H9 (cell line): ENCODE measurements at regions not wholly inside any gene's neighbourhood (a gene's known extent, or its start where the extent isn't known, plus 50 kb on each side); places are given as distances from the start of the nearest gene placed in this dataset.

Source experiments
- DNase-seq: peaks from one replicate; pipeline ENCODE4 v3.0.0-alpha.2; 2017
- H2AFZ ChIP-seq: one replicate; pipeline ENCODE4 v1.6.1; 2013; ENCODE audit warnings: mild to moderate bottlenecking, low read length, control low read depth, moderate library complexity
- H2AK5ac ChIP-seq: 2 replicates; pipeline ENCODE4 v1.6.1; 2013; ENCODE audit warnings: low read length, control low read depth, mixed read lengths; ENCODE audit not compliant: insufficient read length
- H2BK120ac ChIP-seq: one replicate; pipeline ENCODE4 v1.6.1; 2013; ENCODE audit warnings: low read depth, mild to moderate bottlenecking, low read length, control low read depth, inconsistent platforms; ENCODE audit not compliant: poor library complexity, severe bottlenecking
- H2BK12ac ChIP-seq: 2 replicates; pipeline ENCODE4 v1.6.1; 2013; ENCODE audit warnings: low read length, control low read depth, mixed read lengths, low read depth; ENCODE audit not compliant: insufficient read length
- H2BK15ac ChIP-seq: 2 replicates; pipeline ENCODE4 v1.6.1; 2013; ENCODE audit warnings: low read depth, low read length, control low read depth
- H2BK20ac ChIP-seq: one replicate; pipeline ENCODE4 v1.6.1; 2013; ENCODE audit warnings: low read depth, mild to moderate bottlenecking, low read length, control low read depth, inconsistent platforms; ENCODE audit not compliant: poor library complexity, severe bottlenecking
- H2BK5ac ChIP-seq: 2 replicates; pipeline ENCODE4 v1.6.1; 2013; ENCODE audit warnings: low read length, control low read depth, mixed read lengths; ENCODE audit not compliant: insufficient read length
- H3K14ac ChIP-seq: 2 replicates; pipeline ENCODE4 v1.6.1; 2013; ENCODE audit warnings: low read length, control low read depth; ENCODE audit not compliant: insufficient read depth
- H3K18ac ChIP-seq: 2 replicates; pipeline ENCODE4 v1.6.1; 2013; ENCODE audit warnings: low read depth, mild to moderate bottlenecking, mixed read lengths, low read length, control low read depth; ENCODE audit not compliant: insufficient read length
- H3K23ac ChIP-seq: 2 replicates; pipeline ENCODE4 v1.6.1; 2013; ENCODE audit warnings: low read length, control low read depth, mixed read lengths, low read depth; ENCODE audit not compliant: insufficient read length
- H3K23me2 ChIP-seq: 2 replicates; pipeline ENCODE4 v1.6.1; 2013; ENCODE audit warnings: low read depth, mild to moderate bottlenecking, mixed read lengths, low read length, control low read depth; ENCODE audit not compliant: insufficient read length, poor library complexity, severe bottlenecking
- H3K27ac ChIP-seq: 2 replicates; pipeline ENCODE4 v1.5.1; 2013; ENCODE audit warnings: low read length, control low read depth, mixed read lengths, low read depth; ENCODE audit not compliant: insufficient read length
- H3K27me3 ChIP-seq: 2 replicates; pipeline ENCODE4 v1.6.1; 2013; ENCODE audit warnings: low read length, control low read depth, inconsistent platforms; ENCODE audit not compliant: insufficient read depth
- H3K4ac ChIP-seq: 2 replicates; pipeline ENCODE4 v1.6.1; 2013; ENCODE audit warnings: low read depth, mild to moderate bottlenecking, control low read depth, inconsistent platforms, low read length, moderate library complexity
- H3K4me1 ChIP-seq: 2 replicates; pipeline ENCODE4 v1.6.1; 2013; ENCODE audit warnings: low read length, control low read depth, inconsistent platforms; ENCODE audit not compliant: insufficient read depth
- H3K4me2 ChIP-seq: 2 replicates; pipeline ENCODE4 v1.6.1; 2013; ENCODE audit warnings: low read length, control low read depth, mixed read lengths; ENCODE audit not compliant: insufficient read length, insufficient read depth
- H3K56ac ChIP-seq: 2 replicates; pipeline ENCODE4 v1.6.1; 2013; ENCODE audit warnings: low read depth, mild to moderate bottlenecking, mixed read lengths, low read length, control low read depth; ENCODE audit not compliant: insufficient read length
- H3K79me1 ChIP-seq: 2 replicates; pipeline ENCODE4 v1.6.1; 2013; ENCODE audit warnings: low read depth, mild to moderate bottlenecking, moderate library complexity, low read length, control low read depth, inconsistent platforms; ENCODE audit not compliant: insufficient read depth, poor library complexity, severe bottlenecking
- H3K79me2 ChIP-seq: 2 replicates; pipeline ENCODE4 v1.6.1; 2013; ENCODE audit warnings: low read length, control low read depth, inconsistent platforms; ENCODE audit not compliant: insufficient read depth
- H3K9ac ChIP-seq: 2 replicates; pipeline ENCODE4 v1.6.1; 2013; ENCODE audit warnings: low read length, control low read depth, mixed read lengths; ENCODE audit not compliant: insufficient read length; ENCODE audit errors: extremely low read depth
- H3K9me3 ChIP-seq: one replicate; pipeline ENCODE4 v1.6.1; 2013; ENCODE audit warnings: low read depth, low read length, inconsistent platforms; ENCODE audit not compliant: control insufficient read depth
- H3T11ph ChIP-seq: one replicate; pipeline ENCODE4 v1.6.1; 2013; ENCODE audit warnings: mild to moderate bottlenecking, low read length, control low read depth, inconsistent platforms
- H4K20me1 ChIP-seq: one replicate; pipeline ENCODE4 v1.6.1; 2013; ENCODE audit not compliant: control insufficient read depth, insufficient read length, insufficient read depth
- H4K5ac ChIP-seq: 2 replicates; pipeline ENCODE4 v1.6.1; 2013; ENCODE audit warnings: low read depth, mild to moderate bottlenecking, mixed read lengths, low read length, control low read depth; ENCODE audit not compliant: insufficient read length
- H4K8ac ChIP-seq: replicated peaks from 2 replicates; pipeline ENCODE4 v1.6.1; 2013; ENCODE audit warnings: low read length, control low read depth, mixed read lengths, low read depth; ENCODE audit not compliant: insufficient read length
- H4K91ac ChIP-seq: 2 replicates; pipeline ENCODE4 v1.6.1; 2013; ENCODE audit warnings: low read depth, mild to moderate bottlenecking, moderate library complexity, mixed read lengths, low read length, control low read depth; ENCODE audit not compliant: insufficient read length
- H3K27ac Mint-ChIP-seq, 3 experiments: 2 replicates in 2 of 3; 3 replicates in 1 of 3; pipeline ENCODE4 v1.8.0; 2020 to 2021; ENCODE audit warnings: mixed read lengths in 3 of 3, mild to moderate bottlenecking in 1 of 3, moderate library complexity in 1 of 3
- H3K27me3 Mint-ChIP-seq: 2 replicates; pipeline ENCODE4 v1.8.0; 2021; ENCODE audit warnings: low read depth, mild to moderate bottlenecking, moderate library complexity, mixed read lengths
- H3K36me3 Mint-ChIP-seq, 3 experiments: 2 replicates in 2 of 3; 3 replicates in 1 of 3; pipeline ENCODE4 v1.8.0; 2020 to 2021; ENCODE audit warnings: low read depth in 3 of 3, mixed read lengths in 3 of 3; ENCODE audit not compliant: insufficient read depth in 1 of 3
- H3K4me1 Mint-ChIP-seq, 2 experiments: 2 replicates each; pipeline ENCODE4 v1.8.0; 2020; ENCODE audit warnings: mixed read lengths in 2 of 2
- H3K4me3 Mint-ChIP-seq, 2 experiments: 2 replicates in 1 of 2; 3 replicates in 1 of 2; pipeline ENCODE4 v1.8.0; 2020 to 2021; ENCODE audit warnings: mild to moderate bottlenecking in 2 of 2, mixed read lengths in 2 of 2, moderate library complexity in 1 of 2
- H3K9me3 Mint-ChIP-seq, 2 experiments: 2 replicates in 1 of 2; 3 replicates in 1 of 2; pipeline ENCODE4 v1.8.0; 2020; ENCODE audit warnings: mild to moderate bottlenecking in 2 of 2, mixed read lengths in 2 of 2, moderate library complexity in 1 of 2
- CTCF ChIP-seq: fragments of 200-600 bp; sonication (generic); conservative IDR thresholded peaks from 3 replicates; pipeline ENCODE4 v1.8.0; 2021; ENCODE audit warnings: antibody characterized with exemption, mild to moderate bottlenecking
- WGBS: extraction: QIAGEN DNeasy Blood & Tissue Kit; methylation state at CpG from one replicate; pipeline ENCODE4 v1.1.7; 2013; ENCODE audit warnings: missing lambda C conversion rate, low lambda C conversion rate, mixed read lengths; ENCODE audit not compliant: insufficient read length; ENCODE audit errors: extremely low coverage; 5-methylcytosine and 5-hydroxymethylcytosine counted together

- H2BK120ac ChIP-seq: no peak overlapping the region
- no peak overlapping the region for H3K18ac ChIP-seq
- no peak overlapping the region for H3K23ac ChIP-seq
- no peak overlapping the region for H3K4ac ChIP-seq
- no peaks in the 10 kb centered on the region; a peak in 1 of 7 replicates for H3K36me3 Mint-ChIP-seq
- no peak overlapping the region for H2AK5ac ChIP-seq
- no peak overlapping the region for H2AFZ ChIP-seq
- no peak overlapping the region for H2BK5ac ChIP-seq
- H4K5ac ChIP-seq: no peak overlapping the region
- no peak overlapping the region for H3K27ac ChIP-seq
- no peak overlapping the region for H2BK15ac ChIP-seq
- no peaks in the 10 kb centered on the region for H3K23me2 ChIP-seq
- WGBS: no CpG with 5 or more reads among the region's 8 CpGs
- no peak for TF ChIP-seq CTCF
- no peak for DNase-seq
- no peak overlapping the region for H3K4me3 Mint-ChIP-seq
- no peak overlapping the region for H3K27ac Mint-ChIP-seq
- H3K9me3 ChIP-seq: no peaks in the 10 kb centered on the region
- H3T11ph ChIP-seq: no peak overlapping the region
- H3K79me2 ChIP-seq: no peaks in the 10 kb centered on the region
- H3K56ac ChIP-seq: no peak overlapping the region
- H2BK12ac ChIP-seq: no peak overlapping the region
- no peaks in the 10 kb centered on the region for H4K20me1 ChIP-seq
- no peaks in the 10 kb centered on the region for H3K27me3 ChIP-seq
- no peak overlapping the region for H2BK20ac ChIP-seq
- H4K8ac ChIP-seq: no peak overlapping the region
- H3K9ac ChIP-seq: no peak overlapping the region
- no peak overlapping the region for H3K4me2 ChIP-seq
- no peaks in the 10 kb centered on the region for H3K27me3 Mint-ChIP-seq
- no peaks in the 10 kb centered on the region for H3K4me1 ChIP-seq
- peaks cover 5 to 6% of the 10 kb centered on the region in 2 experiments; a peak in 3 of 5 replicates for H3K9me3 Mint-ChIP-seq
- no peak overlapping the region for H4K91ac ChIP-seq
- H3K79me1 ChIP-seq: no peaks in the 10 kb centered on the region
- no peaks in the 10 kb centered on the region for H3K4me1 Mint-ChIP-seq
- no peak overlapping the region for H3K14ac ChIP-seq
Observed at GRCh38 chr9:93774331-93775102, 180.6 kb downstream of the BARX1 start.
